T-cell (primary cell): ENCODE measurements at regions not wholly inside any gene's neighbourhood (a gene's known extent, or its start where the extent isn't known, plus 50 kb on each side); places are given as distances from the start of the nearest gene placed in this dataset.

Experiments
- ATAC-seq, 4 experiments: fragments of 200-7000 bp in 3 of 4; fragments of 150-1000 bp in 1 of 4; cut with Tn5 transposase; replicated peaks in 1 of 4; 1 replicate in 3 of 4; 2 replicates in 1 of 4; pipeline ENCODE4 v1.10.0; 2021; ENCODE audit warnings: moderate library complexity in 3 of 4, mild to moderate bottlenecking in 2 of 4, moderate number of reproducible peaks in 1 of 4
- CTCF ChIA-PET, 2 donors: fragments of 300-600 bp; sonication (Branson Sonifier 250); formaldehyde crosslinking; loops; one replicate each; lab custom pipeline; 2022; ENCODE audit warnings: antibody characterized with exemption in 2 of 2; lab: Charles Lee
- POLR2A ChIA-PET, 2 donors: fragments of 300-600 bp; sonication (Branson Sonifier 250); formaldehyde crosslinking; loops; one replicate each; lab custom pipeline; 2022; ENCODE audit warnings: antibody characterized with exemption in 2 of 2; lab: Charles Lee
- DNase-seq, 35 experiments: peaks; one replicate each; pipeline versions ENCODE4 v3.0.0 to v3.0.0-alpha.2; 2013 to 2023
- H3K27ac ChIP-seq: one replicate; pipeline ENCODE4 v1.5.1; 2013; ENCODE audit warnings: low read length
- H3K27me3 ChIP-seq, 2 experiments: replicated peaks in 1 of 2; 1 replicate in 1 of 2; 2 replicates in 1 of 2; pipeline versions ENCODE4 v1.6.1 to v1.7.0; 2013; ENCODE audit warnings: low read length in 1 of 2, mixed read lengths in 1 of 2; ENCODE audit not compliant: control insufficient read depth in 2 of 2, insufficient read depth in 2 of 2; ENCODE audit errors: extremely low read depth in 1 of 2
- H3K36me3 ChIP-seq, 2 donors: 1 replicate in 1 of 2; 2 replicates in 1 of 2; pipeline versions ENCODE4 v1.6.1 to v1.7.0; 2013; ENCODE audit warnings: low read length in 1 of 2; ENCODE audit not compliant: control insufficient read depth in 2 of 2, insufficient read depth in 1 of 2; ENCODE audit errors: extremely low read depth in 1 of 2
- H3K4me1 ChIP-seq, 2 experiments: 1 replicate in 1 of 2; 2 replicates in 1 of 2; pipeline versions ENCODE4 v1.6.1 to v1.7.0; 2013; ENCODE audit warnings: low read length in 2 of 2, mixed read lengths in 1 of 2; ENCODE audit not compliant: insufficient read depth in 2 of 2, control insufficient read depth in 1 of 2; ENCODE audit errors: extremely low read depth in 1 of 2
- H3K4me3 ChIP-seq, 2 donors: 1 replicate in 1 of 2; 2 replicates in 1 of 2; pipeline versions ENCODE4 v1.5.1 to v1.7.0; 2013; ENCODE audit warnings: mild to moderate bottlenecking in 2 of 2, low read length in 1 of 2, moderate library complexity in 1 of 2; ENCODE audit not compliant: control insufficient read depth in 1 of 2; ENCODE audit errors: extremely low read depth in 1 of 2
- H3K9me3 ChIP-seq: 2 replicates; pipeline ENCODE4 v1.7.0; 2013
- H3K27ac Mint-ChIP-seq, 2 donors: one replicate each; pipeline ENCODE4 v1.8.0; 2020 to 2021; ENCODE audit warnings: mild to moderate bottlenecking in 2 of 2, mixed read lengths in 2 of 2
- H3K27me3 Mint-ChIP-seq, 2 donors: one replicate each; pipeline ENCODE4 v1.8.0; 2021 to 2022; ENCODE audit warnings: mixed read lengths in 2 of 2
- H3K36me3 Mint-ChIP-seq: one replicate; pipeline ENCODE4 v1.8.0; 2021; ENCODE audit warnings: mixed read lengths
- H3K4me1 Mint-ChIP-seq, 3 donors: one replicate each; pipeline ENCODE4 v1.8.0; 2020 to 2022; ENCODE audit warnings: mixed read lengths in 3 of 3, mild to moderate bottlenecking in 1 of 3
- H3K4me3 Mint-ChIP-seq, 3 donors: one replicate each; pipeline ENCODE4 v1.8.0; 2020 to 2022; ENCODE audit warnings: mild to moderate bottlenecking in 3 of 3, mixed read lengths in 3 of 3, moderate library complexity in 3 of 3
- H3K9me3 Mint-ChIP-seq, 3 donors: one replicate each; pipeline ENCODE4 v1.8.0; 2020 to 2022; ENCODE audit warnings: mixed read lengths in 3 of 3
- WGBS: methylation state at CpG from one replicate; pipeline ENCODE4 v1.1.5; 2013; ENCODE audit warnings: missing lambda C conversion rate; ENCODE audit not compliant: insufficient coverage; 5-methylcytosine and 5-hydroxymethylcytosine counted together

DNA sequence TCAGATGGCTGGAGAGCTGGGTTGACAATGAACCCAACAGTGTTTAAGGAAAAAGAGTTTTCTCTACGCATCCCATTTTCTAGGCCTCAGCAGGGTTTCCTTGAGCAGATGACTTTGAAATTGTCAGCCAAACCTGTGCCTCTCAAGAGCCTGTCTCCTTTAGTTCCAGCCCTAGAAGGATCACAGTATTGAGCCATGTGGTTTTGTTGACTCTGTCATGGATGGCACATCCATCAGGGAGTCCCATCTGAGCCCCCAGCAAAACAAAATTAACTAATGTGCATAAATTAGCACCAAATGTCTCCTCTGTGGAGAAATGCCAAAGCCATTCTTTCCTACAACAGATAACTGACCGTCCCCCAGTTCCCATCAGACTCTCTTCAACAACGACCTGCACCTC, 103.8 kb upstream of the BLID start:
- DNase-seq: no peak
- H3K4me1 Mint-ChIP-seq: no peaks in the 10 kb centered on the region
- Histone ChIP-seq H3K36me3 (no peaks in the 10 kb centered on the region), H3K4me1 (no peaks in the 10 kb centered on the region), H3K27ac (no peak overlapping the region), H3K4me3 (no peak overlapping the region), H3K27me3 (peaks cover 0 to 3% of the 10 kb centered on the region in 2 experiments), H3K9me3 (no peaks in the 10 kb centered on the region)
- ChIA-PET POLR2A (no interaction called here), CTCF (no interaction called here)
- no peak for ATAC-seq
- peaks cover 8 to 17% of the 10 kb centered on the region in 2 donors for H3K27me3 Mint-ChIP-seq
- H3K4me3 Mint-ChIP-seq: no peak overlapping the region
- WGBS: 100% methylated on average over 1 of the region's 3 CpGs
- H3K9me3 Mint-ChIP-seq: no peaks in the 10 kb centered on the region
- no peak overlapping the region for H3K27ac Mint-ChIP-seq
- no peaks in the 10 kb centered on the region for H3K36me3 Mint-ChIP-seq

DNA sequence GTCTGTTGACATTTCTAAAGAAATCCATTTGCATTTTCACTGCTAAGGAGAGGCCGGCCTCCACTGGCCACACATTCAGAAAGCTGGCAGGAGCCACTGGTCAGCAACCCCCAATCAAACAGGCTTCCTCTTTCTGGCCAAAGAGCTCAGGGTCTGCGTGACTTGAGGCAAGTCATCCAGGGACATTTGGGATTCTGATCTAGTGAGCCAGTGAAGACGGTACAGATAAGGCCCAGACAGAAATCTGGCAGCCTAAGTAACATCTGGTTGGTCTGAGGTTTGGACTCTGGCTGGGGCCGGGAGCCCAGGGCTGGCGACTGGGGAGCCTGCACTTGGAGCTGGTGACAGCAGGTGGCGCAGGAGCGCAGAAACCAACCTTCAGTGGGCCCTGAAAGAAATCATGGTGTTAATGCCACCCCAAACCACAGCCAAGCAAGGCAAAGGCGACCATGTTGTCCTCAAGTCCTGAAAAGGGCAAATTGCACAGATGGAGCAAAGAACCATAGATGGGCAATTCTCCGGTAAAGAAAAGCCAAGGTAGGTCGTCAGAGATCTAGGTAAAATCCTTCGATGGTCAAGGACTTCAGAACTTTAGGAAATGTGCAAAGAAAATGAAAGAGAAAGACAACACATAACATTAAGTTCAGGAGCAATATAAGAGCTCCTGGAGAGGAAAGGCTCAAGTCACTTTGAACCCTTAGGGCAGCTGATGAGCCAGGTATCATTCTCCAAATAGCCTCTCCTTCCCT, 99.4 kb upstream of the BLID start:
- no peaks in the 10 kb centered on the region for H3K4me1 Mint-ChIP-seq
- ChIA-PET CTCF (interaction anchor here in 1 of 2 donors (0.5 kb wide), 1 partner anchor 134 kb away, joined by 3 read pairs; no protein-coding TSS in a partner anchor), POLR2A (no interaction called here)
- no peak overlapping the region for H3K4me3 ChIP-seq
- WGBS: 26% methylated on average over 7 of the region's 11 CpGs
- ATAC-seq (peak in 1 of 4 experiments; percentile 36), DNase-seq (peak in 6 of 35 experiments; percentile 1 to 11 (median 6))
- no peak overlapping the region for H3K27ac ChIP-seq
- H3K4me1 ChIP-seq: no peaks in the 10 kb centered on the region
- H3K4me3 Mint-ChIP-seq: no peak overlapping the region
- H3K9me3 Mint-ChIP-seq: no peaks in the 10 kb centered on the region
- H3K36me3 ChIP-seq: no peaks in the 10 kb centered on the region
- H3K27me3 ChIP-seq: peaks cover 0 to 5% of the 10 kb centered on the region in 2 experiments
- no peaks in the 10 kb centered on the region for H3K9me3 ChIP-seq
- no peak overlapping the region for H3K27ac Mint-ChIP-seq
- no peaks in the 10 kb centered on the region for H3K36me3 Mint-ChIP-seq
- peaks cover 8 to 17% of the 10 kb centered on the region in 2 donors for H3K27me3 Mint-ChIP-seq

DNA sequence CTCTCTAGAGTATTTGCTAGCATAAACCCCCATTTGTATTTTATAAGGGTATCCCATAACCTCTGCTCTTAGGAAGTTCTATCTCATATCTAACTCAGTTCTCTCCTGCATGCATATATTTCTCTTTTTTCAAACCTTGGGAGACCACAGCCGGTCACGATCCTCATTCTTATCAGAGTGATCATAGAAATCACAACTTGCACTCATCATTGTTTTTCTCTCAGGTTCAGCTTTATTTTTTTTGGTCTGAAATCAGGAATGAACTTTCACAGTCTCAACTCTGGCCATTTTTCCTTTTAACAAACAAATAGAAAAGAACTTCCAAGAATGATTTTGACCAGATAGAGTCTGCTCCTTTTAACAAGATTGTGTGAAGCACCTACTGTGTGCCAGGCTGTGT, 98.6 kb upstream of the BLID start:
- no peak for ATAC-seq
- no peaks in the 10 kb centered on the region for H3K4me1 Mint-ChIP-seq
- peaks cover 0 to 5% of the 10 kb centered on the region in 2 experiments for H3K27me3 ChIP-seq
- no peak overlapping the region for H3K27ac Mint-ChIP-seq
- no peak overlapping the region for H3K27ac ChIP-seq
- CTCF ChIA-PET: no interaction called here
- H3K27me3 Mint-ChIP-seq: peaks cover 10 to 13% of the 10 kb centered on the region in 2 donors
- no peaks in the 10 kb centered on the region for H3K4me1 ChIP-seq
- no peaks in the 10 kb centered on the region for H3K36me3 Mint-ChIP-seq
- WGBS: 95% methylated on average over 2 of the region's 2 CpGs
- POLR2A ChIA-PET: interaction anchor here in 1 of 2 donors (0.7 kb wide), 1 partner anchor 1373 kb away, joined by 4 read pairs; no protein-coding TSS in a partner anchor
- H3K4me3 ChIP-seq: no peak overlapping the region
- no peak for DNase-seq
- H3K36me3 ChIP-seq: no peaks in the 10 kb centered on the region
- no peaks in the 10 kb centered on the region for H3K9me3 ChIP-seq
- no peaks in the 10 kb centered on the region for H3K9me3 Mint-ChIP-seq
- no peak overlapping the region for H3K4me3 Mint-ChIP-seq

DNA sequence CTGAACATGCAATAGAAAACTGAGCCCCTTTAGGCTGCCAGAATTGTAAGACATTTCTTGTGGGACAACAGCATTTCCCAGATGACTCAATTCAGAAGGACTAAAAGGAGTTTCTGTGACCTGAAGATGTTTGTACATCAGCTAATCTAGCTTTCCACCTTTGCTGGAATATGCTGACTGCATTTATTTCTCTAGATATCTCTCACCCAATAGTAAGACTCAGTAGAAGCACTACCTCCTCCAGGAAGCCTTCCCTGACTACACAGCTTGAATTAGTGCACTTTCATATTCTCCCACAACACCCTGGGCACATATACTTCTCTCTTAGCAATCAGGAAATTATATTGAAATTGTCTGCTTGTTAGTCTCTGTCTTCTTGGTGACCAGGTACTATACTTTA, 98.1 kb upstream of the BLID start:
- ATAC-seq (no peak), DNase-seq (no peak)
- no peaks in the 10 kb centered on the region for H3K4me1 Mint-ChIP-seq
- peaks cover 9 to 10% of the 10 kb centered on the region in 2 donors for H3K27me3 Mint-ChIP-seq
- H3K4me1 ChIP-seq: no peaks in the 10 kb centered on the region
- no peaks in the 10 kb centered on the region for H3K9me3 Mint-ChIP-seq
- no peak overlapping the region for H3K4me3 ChIP-seq
- H3K9me3 ChIP-seq: no peaks in the 10 kb centered on the region
- H3K27me3 ChIP-seq: peaks cover 0 to 5% of the 10 kb centered on the region in 2 experiments
- POLR2A ChIA-PET: interaction anchor here in 1 of 2 donors (0.7 kb wide), 1 partner anchor 1373 kb away, joined by 4 read pairs; no protein-coding TSS in a partner anchor
- no peaks in the 10 kb centered on the region for H3K36me3 ChIP-seq
- H3K27ac ChIP-seq: no peak overlapping the region
- no peak overlapping the region for H3K4me3 Mint-ChIP-seq
- no peaks in the 10 kb centered on the region for H3K36me3 Mint-ChIP-seq
- CTCF ChIA-PET: no interaction called here
- H3K27ac Mint-ChIP-seq: no peak overlapping the region

DNA sequence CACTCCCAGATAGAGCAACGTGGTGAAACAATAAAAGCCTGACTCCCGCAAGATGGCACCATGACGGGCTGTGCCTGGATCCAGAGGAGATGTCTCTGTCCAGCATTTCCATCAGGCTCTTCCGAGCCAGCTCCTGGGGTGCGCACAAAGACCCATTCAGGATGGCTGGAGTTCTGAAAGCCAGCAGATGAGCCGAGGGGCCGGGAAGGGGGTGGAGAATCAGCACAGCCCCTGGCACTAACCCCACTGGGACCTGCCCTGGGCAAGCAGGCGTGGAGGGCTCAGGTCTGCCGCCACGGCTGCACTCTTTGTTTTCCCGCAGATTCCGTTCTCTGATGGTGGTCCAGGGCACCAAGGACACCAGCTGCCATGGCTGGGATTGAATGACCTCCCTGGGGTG, 97.2 kb upstream of the BLID start:
- DNase-seq: no peak
- POLR2A ChIA-PET: no interaction called here
- no peaks in the 10 kb centered on the region for H3K36me3 Mint-ChIP-seq
- Histone ChIP-seq H3K27ac (no peak overlapping the region), H3K27me3 (peaks cover 0 to 5% of the 10 kb centered on the region in 2 experiments), H3K4me3 (no peak overlapping the region), H3K36me3 (no peaks in the 10 kb centered on the region), H3K4me1 (no peaks in the 10 kb centered on the region), H3K9me3 (no peaks in the 10 kb centered on the region)
- ATAC-seq: no peak
- H3K27me3 Mint-ChIP-seq: peaks cover 7 to 11% of the 10 kb centered on the region in 2 donors
- no peak overlapping the region for H3K27ac Mint-ChIP-seq
- no peaks in the 10 kb centered on the region for H3K9me3 Mint-ChIP-seq
- WGBS: 80% methylated on average over 6 of the region's 12 CpGs
- CTCF ChIA-PET: no interaction called here
- H3K4me1 Mint-ChIP-seq: no peaks in the 10 kb centered on the region
- no peak overlapping the region for H3K4me3 Mint-ChIP-seq

DNA sequence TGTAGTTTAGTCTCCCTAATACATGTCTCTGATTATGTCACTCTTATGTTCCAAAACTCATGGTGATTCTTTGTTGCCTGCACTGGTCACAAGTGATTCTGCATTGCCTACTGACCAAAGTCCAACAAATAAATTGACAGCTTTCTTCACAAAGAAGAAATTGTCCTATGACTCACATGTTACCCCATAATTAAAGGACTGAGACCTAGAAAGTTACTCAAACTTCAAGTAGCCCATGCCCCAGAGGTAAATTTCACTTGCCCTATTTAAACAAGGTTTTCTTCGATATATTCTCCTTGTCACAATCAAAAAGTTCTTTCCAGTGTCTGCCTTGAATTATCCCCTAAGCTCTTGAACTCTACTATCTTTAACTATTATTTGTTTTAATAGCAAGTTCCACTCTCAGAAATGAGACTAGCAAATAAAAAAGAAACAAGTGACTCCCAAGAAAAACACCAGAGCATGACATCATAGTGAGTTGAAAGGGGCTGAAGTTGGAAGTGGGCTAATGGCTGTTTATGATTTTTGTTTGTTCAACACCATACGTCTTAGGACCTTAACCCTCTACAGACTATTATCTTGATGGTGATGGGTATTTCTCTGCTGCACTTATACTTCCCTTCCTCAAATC, 94.5 kb upstream of the BLID start:
- H3K9me3 ChIP-seq: no peaks in the 10 kb centered on the region
- peaks cover 0 to 2% of the 10 kb centered on the region in 2 experiments for H3K27me3 ChIP-seq
- Mint-ChIP-seq H3K4me1 (no peaks in the 10 kb centered on the region), H3K36me3 (no peaks in the 10 kb centered on the region), H3K4me3 (no peak overlapping the region), H3K9me3 (no peaks in the 10 kb centered on the region), H3K27ac (no peak overlapping the region), H3K27me3 (peaks cover 10 to 21% of the 10 kb centered on the region in 2 donors)
- no peak overlapping the region for H3K27ac ChIP-seq
- no peak for DNase-seq
- POLR2A ChIA-PET: interaction anchor here in 1 of 2 donors (0.6 kb wide), 1 partner anchor 21 kb away, joined by 4 read pairs; no protein-coding TSS in a partner anchor
- ATAC-seq: no peak
- H3K36me3 ChIP-seq: no peaks in the 10 kb centered on the region
- H3K4me1 ChIP-seq: no peaks in the 10 kb centered on the region
- CTCF ChIA-PET: no interaction called here
- WGBS: no CpG with 5 or more reads among the region's 2 CpGs
- no peak overlapping the region for H3K4me3 ChIP-seq
